ENCODE measurements at regions not wholly inside any gene's neighbourhood (a gene's known extent, or its start where the extent isn't known, plus 50 kb on each side); places are given as distances from the start of the nearest gene placed in this dataset.

DNA sequence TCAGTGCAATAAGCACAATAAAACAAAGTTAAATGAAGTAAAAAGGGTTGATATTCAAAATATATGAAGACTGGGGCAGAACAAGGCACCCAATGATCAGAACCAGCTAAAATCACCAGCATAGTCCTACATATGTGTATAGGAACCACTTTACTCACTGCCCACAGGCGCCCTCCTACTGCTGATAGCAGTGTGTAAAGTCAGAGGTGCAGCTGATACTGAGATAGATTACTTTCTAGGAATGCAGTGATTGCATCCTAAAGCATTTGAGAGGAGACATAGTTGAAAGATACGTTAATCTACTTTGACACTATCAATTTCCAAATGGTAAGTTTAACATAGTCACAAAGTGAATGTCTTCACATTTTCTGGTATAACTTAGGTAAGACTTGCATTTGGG is 161.1 kb upstream of the MCHR2 start:
- TF ChIP-seq, protein P1, sequence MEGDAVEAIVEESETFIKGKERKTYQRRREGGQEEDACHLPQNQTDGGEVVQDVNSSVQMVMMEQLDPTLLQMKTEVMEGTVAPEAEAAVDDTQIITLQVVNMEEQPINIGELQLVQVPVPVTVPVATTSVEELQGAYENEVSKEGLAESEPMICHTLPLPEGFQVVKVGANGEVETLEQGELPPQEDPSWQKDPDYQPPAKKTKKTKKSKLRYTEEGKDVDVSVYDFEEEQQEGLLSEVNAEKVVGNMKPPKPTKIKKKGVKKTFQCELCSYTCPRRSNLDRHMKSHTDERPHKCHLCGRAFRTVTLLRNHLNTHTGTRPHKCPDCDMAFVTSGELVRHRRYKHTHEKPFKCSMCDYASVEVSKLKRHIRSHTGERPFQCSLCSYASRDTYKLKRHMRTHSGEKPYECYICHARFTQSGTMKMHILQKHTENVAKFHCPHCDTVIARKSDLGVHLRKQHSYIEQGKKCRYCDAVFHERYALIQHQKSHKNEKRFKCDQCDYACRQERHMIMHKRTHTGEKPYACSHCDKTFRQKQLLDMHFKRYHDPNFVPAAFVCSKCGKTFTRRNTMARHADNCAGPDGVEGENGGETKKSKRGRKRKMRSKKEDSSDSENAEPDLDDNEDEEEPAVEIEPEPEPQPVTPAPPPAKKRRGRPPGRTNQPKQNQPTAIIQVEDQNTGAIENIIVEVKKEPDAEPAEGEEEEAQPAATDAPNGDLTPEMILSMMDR (IDR thresholded peaks at IDR 0.05; ENCODE audit: low read depth, low read length, missing control alignments), result no peak
- DNase-seq (ENCODE audit: extremely low read depth, low read depth), result no peak
- no peak overlapping the region for H3K4me3 ChIP-seq (replicated peaks; ENCODE audit: low read depth, low read length)

DNA sequence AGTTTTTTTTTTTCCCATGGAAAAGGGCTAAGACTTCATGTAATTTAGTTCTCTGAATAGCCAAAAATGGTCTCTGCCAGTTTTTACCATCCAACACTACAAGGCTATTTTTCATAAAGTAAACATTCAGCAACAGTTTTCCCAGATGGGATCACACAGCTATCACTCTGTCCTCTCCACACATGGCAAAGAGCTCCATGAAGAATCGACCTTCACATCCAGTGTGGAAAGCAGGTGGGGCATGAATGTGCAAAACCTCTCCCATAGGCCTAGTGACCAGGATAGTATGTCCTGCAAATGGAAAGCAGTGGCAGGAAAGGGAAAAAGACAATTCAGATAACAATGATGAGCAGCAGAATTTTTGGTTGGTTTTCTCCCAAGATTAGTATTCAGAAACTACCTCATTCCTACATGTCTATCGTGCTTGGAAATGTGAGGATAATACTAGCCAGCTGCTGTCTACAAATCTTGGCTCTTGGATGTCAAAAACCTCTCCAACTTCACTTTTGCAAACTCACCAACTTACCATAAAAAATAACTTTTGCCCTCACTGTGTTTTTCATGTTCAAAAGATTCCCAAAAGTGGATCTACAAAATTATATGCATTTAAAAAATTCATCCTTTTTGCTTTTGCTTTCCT is 159.7 kb upstream of the MCHR2 start:
- DNase-seq (ENCODE audit: extremely low read depth, low read depth), result no peak
- H3K4me3 ChIP-seq (replicated peaks; ENCODE audit: low read depth, low read length), result no peak overlapping the region
- TF ChIP-seq, protein P1 (IDR thresholded peaks at IDR 0.05; ENCODE audit: low read depth, low read length, missing control alignments), result no peak

DNA sequence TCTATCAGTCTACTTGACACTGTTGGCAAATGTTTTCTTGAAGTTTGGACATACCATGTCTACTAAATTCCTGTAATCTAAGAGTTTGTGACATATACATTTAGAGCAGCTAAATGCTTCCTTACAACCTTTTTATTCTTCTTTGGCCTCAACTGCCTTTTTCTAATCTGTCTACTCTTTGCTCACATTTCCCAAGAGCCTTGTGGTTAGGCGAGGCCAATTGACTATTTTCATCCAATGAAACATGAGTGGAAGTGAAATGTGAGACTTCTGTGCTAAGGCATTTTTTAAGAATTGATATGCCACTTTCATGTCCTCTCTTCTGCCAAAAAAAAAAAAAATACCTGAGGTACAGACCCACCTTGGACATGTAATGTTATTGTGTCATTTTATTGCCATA is 158.2 kb upstream of the MCHR2 start:
- DNase-seq (ENCODE audit: extremely low read depth, low read depth), result no peak
- H3K4me3 ChIP-seq (replicated peaks; ENCODE audit: low read depth, low read length), result no peak overlapping the region
- TF ChIP-seq, protein P1 (IDR thresholded peaks at IDR 0.05; ENCODE audit: low read depth, low read length, missing control alignments), result no peak

DNA sequence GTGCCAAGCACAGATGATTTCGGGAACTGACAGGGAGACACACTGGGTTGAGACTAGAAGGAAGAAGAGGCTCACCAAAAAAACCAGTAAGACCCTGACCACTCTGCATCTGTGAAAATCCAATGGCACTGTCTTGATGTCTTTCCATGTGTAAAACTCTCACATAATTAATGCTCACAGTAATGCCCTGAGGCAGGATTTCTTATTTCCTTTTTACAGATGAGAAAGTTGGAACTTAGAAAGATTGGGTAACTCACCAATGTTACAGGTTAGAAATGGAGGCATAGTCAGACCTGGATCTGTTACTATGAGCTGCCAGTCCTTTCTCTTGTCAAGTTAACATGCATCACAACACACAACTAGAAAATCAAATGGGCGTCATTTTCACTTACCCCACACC is 151.0 kb upstream of the MCHR2 start:
- no peak overlapping the region for H3K4me3 ChIP-seq (replicated peaks; ENCODE audit: low read depth, low read length)
- TF ChIP-seq, protein P1 (IDR thresholded peaks at IDR 0.05; ENCODE audit: low read depth, low read length, missing control alignments), result no peak
- DNase-seq (ENCODE audit: extremely low read depth, low read depth), result no peak

DNA sequence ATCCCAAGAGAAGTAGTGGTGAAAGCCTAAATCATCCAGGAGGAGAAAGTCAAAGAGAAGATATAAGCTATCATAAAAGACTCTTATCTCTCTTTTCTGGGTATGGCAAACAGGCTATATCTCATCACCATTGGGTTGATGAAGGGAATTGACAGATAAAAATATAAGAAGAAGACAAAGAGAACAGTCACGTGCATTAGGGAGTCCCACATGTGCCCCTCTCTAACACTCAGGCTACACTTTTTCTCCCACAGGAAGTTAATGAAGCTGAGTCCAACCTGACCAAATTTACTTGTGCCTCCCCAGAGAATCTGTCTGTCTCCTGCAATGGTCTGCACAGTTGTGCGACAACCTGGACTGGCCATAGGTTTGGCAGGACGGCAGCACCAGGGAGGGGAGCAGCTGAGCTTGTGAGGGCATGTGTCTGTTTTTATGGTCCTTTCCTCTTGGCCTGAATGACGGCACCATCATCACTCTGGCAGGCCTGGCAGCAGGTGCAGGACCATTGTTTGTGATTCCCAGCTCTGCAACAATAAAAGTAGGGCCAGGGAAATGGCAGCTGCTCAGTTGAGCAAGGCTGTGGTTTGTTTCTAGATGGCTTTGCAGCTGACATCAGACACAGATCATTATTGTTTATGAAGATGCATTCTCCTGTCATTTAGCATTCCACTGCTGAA is 144.5 kb upstream of the MCHR2 start:
- no peak overlapping the region for H3K4me3 ChIP-seq (replicated peaks; ENCODE audit: low read depth, low read length)
- TF ChIP-seq, protein P1 (IDR thresholded peaks at IDR 0.05; ENCODE audit: low read depth, low read length, missing control alignments), result no peak
- DNase-seq (ENCODE audit: extremely low read depth, low read depth), result no peak

DNA sequence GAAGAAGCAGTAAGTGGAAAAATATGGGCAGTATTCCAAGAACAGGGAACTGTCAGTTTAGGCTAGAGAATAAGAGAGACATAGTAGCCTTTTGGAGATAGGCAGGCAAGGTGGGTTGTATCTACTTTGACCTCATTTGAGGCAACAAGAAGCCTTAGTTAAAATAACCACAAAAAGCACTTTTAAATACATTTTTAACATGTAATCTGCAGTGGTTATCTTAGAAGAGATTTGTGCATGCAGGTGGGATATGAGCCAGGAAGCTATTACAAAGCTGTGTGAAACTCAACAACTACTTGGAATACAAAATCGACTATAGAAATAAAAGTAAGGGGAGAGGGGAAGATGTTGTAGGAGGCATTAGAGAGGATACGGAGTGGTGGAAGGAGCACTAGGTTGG is 143.7 kb upstream of the MCHR2 start:
- no peak for DNase-seq (ENCODE audit: extremely low read depth, low read depth)
- TF ChIP-seq, protein P1 (IDR thresholded peaks at IDR 0.05; ENCODE audit: low read depth, low read length, missing control alignments), result no peak
- no peak overlapping the region for H3K4me3 ChIP-seq (replicated peaks; ENCODE audit: low read depth, low read length)

All from HFF-Myc (cell line).